T-helper 9 cell (primary cell): ENCODE measurements at regions not wholly inside any gene's neighbourhood (a gene's known extent, or its start where the extent isn't known, plus 50 kb on each side); places are given as distances from the start of the nearest gene placed in this dataset.

ENCODE experiments used
- DNase-seq: peaks from one replicate; pipeline ENCODE4 v3.0.0-alpha.2; 2020

DNA sequence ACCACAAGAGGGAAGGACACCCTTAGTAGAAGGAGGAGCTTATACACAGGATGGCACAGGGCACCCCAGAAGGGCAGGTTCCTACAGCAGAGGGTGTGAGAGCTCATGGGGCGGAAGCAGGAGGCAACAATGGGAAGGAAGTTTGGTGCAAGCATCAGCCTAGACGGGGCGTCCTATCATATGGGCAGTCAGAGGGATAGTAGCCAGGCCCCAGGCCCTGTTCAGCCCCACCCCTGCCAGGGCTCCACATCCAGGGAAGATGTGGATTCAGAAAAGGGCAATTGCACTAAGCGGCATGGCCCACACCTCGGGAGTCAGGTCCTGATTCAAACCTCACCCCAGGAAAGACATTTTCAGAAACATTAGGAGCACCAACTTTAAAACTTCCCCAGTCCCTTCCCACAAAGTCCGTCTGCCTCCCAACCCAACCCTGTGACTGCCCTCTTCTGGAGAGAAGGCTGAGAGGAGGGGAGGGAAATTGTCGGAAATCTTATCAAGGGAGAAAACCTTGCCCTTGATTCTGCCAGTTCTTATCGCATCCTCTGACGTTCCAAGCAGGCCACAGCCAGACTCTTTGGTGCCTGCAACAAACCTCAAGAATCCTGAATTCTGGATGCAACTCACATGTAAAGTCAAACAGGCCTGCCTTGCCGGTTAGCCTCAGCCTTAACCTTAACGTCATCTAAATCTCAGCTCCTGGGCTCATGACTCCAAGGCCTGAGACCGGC is 198.8 kb upstream of the CDH5 start:
- DNase-seq: no peak

DNA sequence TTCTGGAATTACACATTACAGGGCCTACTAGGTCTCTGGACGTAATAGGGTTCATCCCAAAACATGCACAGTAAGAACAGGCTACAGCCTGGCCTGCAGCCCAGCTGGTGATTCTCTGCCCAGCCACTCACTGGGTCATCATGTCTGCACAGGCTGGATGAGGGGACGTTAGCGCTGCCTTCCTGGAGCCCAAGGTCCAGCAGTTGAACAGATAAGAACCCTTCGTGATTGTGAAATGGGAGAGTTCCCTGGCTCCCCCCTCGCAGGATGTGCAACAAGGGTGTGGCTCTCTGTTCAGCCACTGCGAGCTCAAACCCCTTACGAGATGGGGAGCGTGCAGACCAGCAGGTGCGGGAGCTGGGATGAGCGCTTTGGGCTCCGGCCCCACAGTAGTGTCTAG is 200.0 kb upstream of the CDH5 start:
- DNase-seq: no peak

GRCh38 chr16:66165879-66166278 is 200.6 kb upstream of the CDH5 start:
- DNase-seq: no peak

GRCh38 chr16:66164581-66165247 is 201.8 kb upstream of the CDH5 start:
- DNase-seq: no peak

GRCh38 chr16:66162821-66163220 is 203.7 kb upstream of the CDH5 start:
- no peak for DNase-seq

- DNase-seq: no peak
Observed at GRCh38 chr16:66161942-66162341, 204.5 kb upstream of the CDH5 start.

DNA sequence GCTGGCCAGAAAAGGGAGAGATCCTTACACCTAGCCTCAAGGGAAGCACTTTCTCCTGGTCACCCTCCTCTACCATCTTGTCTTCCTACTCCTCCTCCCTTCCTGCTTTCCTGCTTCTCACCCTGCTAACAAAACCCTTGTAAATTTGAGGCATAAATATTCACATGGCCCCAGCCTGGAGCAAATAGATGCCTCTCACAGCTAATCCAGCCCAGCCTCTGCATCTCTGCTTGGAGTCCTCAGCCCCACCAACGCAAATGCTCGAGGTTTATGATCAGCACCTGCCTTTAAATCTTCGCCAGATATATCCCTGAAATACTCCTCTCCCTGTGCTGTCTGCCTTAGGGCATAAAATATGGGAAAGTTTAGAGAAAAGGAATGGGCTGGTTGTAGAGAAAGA is 205.2 kb upstream of the CDH5 start:
- no peak for DNase-seq

DNA sequence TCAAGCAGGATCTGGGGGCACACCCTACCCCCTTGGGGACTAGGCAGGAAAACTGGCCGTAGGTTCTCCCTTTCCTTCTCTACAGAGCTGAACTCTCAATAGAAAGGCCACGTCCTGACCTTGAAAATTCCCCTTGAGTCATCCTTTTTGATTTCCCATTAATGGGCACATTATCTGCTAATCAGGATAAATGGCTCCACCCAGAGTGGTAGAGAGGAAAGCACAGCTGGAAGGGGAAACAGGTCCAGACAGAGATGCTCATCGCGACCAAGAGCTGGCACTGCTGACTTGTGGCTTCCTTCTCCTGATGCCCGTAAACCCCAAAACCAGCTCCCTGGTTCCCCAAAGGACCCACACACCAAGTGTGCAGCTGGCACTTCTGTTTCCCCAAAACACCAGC is 206.5 kb upstream of the CDH5 start:
- no peak for DNase-seq

DNA sequence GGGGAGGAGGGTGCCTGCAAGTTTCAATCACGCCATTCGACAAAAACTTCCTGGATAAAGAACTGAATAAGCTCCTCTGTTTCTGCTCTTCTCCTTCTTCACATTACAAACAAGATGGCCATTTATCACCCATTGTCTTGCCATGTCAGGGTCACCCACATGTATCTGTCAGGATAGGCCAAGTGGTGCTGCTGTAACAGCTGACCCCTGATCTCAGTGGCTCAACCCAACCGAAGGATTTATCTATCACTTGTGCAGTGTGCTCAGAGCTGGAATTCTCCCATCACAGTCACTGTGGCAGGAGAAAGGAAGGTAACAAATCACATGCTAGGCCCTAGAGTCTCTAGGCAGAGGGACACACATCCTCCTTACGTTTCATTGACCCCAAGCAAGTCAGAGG is 210.0 kb upstream of the CDH5 start:
- DNase-seq: no peak

GRCh38 chr16:66155933-66156332 is 210.6 kb upstream of the CDH5 start:
- DNase-seq: no peak

GRCh38 chr16:66154801-66155200 is 211.7 kb upstream of the CDH5 start:
- no peak for DNase-seq

DNA sequence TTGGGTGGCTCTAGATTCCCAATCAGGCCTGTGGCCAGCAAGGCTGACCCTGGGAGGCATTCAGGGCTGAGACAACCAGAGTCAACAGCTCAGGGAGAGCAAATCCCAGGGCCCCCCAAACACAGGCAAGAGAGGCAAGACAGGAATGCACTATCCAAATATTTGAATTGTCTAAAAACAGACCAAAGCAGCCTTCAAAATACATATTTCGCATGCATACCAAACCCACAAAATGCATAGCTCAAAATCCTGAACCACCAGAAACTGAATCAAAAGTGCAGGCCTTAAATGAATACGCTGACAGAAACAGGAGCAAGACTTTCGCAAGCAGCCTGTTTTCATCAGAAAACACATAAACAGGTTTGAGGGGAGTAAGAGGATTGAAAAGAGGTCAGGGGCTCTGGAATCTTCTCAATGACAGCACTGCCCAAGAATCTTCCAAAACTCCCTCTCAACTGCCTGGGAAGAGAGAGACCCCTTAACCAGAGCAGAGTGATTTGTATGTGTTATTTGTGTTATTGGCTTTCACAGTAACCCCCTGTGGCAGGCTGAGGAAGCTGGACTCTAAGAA is 213.6 kb upstream of the CDH5 start:
- no peak for DNase-seq

DNA sequence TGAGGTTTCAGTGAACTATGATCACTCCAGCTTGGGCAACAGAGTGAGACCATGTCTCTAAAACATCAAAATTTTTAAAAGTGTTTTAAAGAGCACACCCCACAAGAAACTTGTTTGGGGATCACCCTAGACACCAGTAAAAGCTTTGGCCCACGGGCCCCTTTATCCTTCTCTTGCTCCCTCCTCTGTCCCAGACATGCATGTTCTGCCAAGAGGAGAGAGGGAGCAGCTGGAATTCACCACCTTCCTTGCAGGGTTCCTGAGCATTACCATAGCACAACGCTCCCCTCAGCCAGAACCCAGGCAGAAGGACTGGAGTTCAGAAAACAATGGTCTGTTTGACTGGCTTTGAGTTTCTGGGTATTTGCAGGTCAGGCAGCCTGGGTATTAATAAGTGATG is 214.3 kb upstream of the CDH5 start:
- DNase-seq: no peak

DNA sequence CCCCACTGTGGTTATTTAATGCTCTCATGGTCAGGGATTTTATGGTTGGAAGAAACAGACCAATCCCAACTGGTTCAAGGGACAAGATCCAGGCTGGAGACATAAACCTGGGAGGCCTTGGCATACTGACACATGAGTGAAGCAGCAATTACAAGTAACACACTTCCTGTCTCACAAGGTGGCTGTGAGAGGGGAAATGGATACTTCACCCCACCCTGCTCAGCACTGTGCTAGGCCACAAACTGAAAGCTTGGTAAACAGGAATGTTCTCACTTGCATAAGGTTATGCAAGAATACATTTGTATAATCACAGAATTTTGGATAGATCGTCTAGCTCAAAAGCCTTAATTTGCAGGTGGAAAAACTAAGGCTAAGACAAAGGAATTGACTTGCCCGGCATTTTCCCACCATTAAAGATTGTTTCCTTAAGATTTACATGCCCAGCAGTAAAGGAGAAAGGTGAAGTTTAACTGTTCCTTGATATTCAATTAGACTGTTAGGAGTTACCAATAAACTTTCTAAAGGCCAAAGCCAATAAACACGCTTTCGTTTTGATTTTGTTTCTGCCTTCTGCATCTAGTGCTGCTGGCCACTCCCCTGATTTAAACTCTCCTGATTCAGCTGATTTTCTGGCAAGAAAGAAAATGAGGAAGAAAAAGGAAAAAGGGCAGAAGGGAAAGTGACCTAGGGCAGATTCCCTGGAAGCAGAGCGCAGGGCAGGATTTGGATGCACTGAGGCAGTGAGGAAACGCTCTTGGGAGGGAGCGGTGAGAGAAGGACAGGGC is 215.6 kb upstream of the CDH5 start:
- no peak for DNase-seq

- DNase-seq: no peak
Observed at GRCh38 chr16:66147291-66147690, 219.2 kb upstream of the CDH5 start.

DNA sequence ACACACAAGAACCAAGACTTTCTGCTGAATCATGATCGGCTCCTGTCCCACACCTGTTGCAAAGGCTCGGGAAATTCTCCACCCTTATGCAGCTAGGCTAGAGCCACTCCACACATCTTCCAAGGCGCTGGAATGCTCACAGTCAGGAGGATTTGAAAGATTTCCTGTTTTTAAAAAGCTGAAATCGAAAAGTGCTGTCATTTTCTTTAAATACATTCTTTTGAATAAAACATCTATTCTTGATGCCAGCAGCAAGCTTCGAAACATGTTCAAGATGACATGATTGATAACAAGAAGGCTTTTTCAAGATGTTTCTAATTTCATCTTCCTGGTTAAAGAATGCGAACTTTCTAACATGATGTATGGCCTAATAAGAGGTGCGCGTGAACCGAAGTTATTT is 219.7 kb upstream of the CDH5 start:
- DNase-seq: no peak

GRCh38 chr16:66144641-66145040 is 221.8 kb upstream of the CDH5 start:
- no peak for DNase-seq

DNA sequence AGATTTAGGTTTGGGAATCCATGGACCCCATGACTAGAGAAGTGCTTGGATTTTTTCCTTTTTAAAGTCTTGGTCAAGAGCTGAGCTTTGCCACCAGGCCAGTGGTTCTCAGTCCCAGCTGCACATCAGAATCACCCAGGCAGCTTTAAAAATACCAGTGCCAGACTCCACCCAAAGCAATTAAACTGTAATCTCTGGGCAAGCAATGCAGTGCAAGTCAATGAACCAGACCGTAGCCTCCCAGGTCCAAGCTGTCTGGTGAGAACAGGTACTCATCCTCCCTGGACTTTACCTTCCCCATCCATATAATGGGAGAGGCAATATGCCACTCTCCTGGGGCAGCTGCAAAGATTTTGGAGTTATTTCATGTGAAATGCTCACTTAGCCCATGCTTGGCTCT is 223.1 kb upstream of the CDH5 start:
- no peak for DNase-seq

GRCh38 chr16:66141885-66142284 is 224.6 kb upstream of the CDH5 start:
- no peak for DNase-seq

DNA sequence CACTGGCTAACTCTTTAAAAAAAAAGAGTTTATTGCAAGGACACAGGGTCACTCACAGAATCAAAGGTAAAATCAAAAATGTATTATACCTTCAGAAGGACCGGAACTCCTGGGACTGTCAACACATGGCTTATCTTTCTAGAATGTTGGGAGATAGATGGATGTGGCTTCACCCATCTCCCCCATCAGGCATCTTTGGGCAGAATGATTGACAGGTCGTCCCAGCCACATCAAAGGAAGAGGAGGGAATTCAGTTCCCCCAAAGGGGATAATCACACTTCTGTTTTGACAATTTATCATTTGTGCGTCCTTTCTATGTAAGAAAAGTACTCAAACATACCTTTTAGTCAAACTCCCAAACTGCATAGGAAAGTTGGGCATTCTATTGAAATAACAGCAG is 228.6 kb upstream of the CDH5 start:
- DNase-seq: no peak

DNA sequence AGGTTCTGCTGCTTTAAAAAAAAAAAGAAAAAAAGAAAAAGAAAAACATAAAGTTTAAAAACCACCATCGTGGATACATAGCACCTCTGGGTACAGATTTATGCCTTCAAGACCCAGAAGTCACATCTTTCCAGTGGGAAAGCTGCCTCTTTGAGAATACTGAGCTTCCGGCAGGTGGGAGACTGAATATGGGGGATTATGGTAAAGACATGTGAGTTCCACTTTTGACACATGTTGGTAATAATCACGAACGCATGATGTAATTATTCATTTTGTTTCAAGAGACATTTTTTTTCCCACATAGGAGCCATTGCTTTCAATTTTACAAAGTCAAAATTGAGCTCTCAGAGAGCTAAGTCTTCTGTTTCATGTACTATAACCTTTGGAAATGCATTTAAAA is 229.7 kb upstream of the CDH5 start:
- no peak for DNase-seq

DNA sequence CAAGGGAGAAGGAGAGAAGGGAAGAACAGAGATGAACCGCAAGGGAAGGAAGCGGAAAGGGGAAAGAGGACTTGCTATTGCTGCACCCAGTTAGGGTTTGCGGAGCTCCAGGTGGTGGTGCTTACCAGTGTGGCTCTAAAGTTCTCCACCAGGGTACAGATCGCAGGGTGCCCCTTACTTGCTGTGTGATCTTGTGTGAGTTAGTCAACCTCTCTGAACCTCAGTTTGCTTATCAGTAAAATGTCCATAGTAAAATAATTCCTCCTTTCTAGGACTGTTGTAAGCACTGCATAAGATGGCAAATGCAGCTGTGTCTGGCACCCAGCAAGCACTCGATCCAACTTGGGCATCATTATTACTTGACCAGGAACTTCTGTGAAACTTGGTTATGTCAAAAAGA is 230.7 kb upstream of the CDH5 start:
- DNase-seq: no peak

GRCh38 chr16:66135421-66135831 is 231.1 kb upstream of the CDH5 start:
- no peak for DNase-seq

- DNase-seq: no peak
Observed at GRCh38 chr16:66134875-66135274, 231.6 kb upstream of the CDH5 start.
